DOHH2 (cell line): ENCODE measurements at regions not wholly inside any gene's neighbourhood (a gene's known extent, or its start where the extent isn't known, plus 50 kb on each side); places are given as distances from the start of the nearest gene placed in this dataset.

Experiments used
- H3F3A ChIP-seq: fragments of 200-600 bp; sonication (generic), shearing (Covaris generic); 2 replicates; pipeline ENCODE4 v1.6.0; 2016; ENCODE audit warnings: antibody characterized with exemption, mild to moderate bottlenecking; ENCODE audit not compliant: control insufficient read depth, insufficient read depth
- H3K27ac ChIP-seq: fragments of 200-600 bp; sonication (generic); 2 replicates; pipeline ENCODE4 v1.5.1; 2014; ENCODE audit warnings: low read depth, mild to moderate bottlenecking, low read length, moderate library complexity
- H3K27me3 ChIP-seq: fragments of 200-600 bp; sonication (generic); 2 replicates; pipeline ENCODE4 v1.6.1; 2014; ENCODE audit warnings: mild to moderate bottlenecking, low read length, mixed read lengths; ENCODE audit not compliant: control insufficient read depth
- H3K36me3 ChIP-seq: fragments of 200-600 bp; sonication (generic); 2 replicates; pipeline ENCODE4 v1.6.1; 2014; ENCODE audit warnings: mild to moderate bottlenecking, low read length, moderate library complexity, mixed read lengths; ENCODE audit not compliant: control insufficient read depth
- H3K4me1 ChIP-seq: fragments of 200-600 bp; sonication (generic); 2 replicates; pipeline ENCODE4 v1.6.1; 2014; ENCODE audit warnings: mild to moderate bottlenecking, low read length, mixed read lengths; ENCODE audit not compliant: control insufficient read depth
- H3K4me2 ChIP-seq: fragments of 200-600 bp; sonication (generic); 2 replicates; pipeline ENCODE4 v1.6.0; 2014; ENCODE audit warnings: mild to moderate bottlenecking, low read length, moderate library complexity
- H3K4me3 ChIP-seq: fragments of 200-600 bp; sonication (generic); 2 replicates; pipeline ENCODE4 v1.5.1; 2014; ENCODE audit warnings: mild to moderate bottlenecking, low read length, mixed read lengths
- H3K79me2 ChIP-seq: fragments of 200-600 bp; sonication (generic); 2 replicates; pipeline ENCODE4 v1.6.1; 2014; ENCODE audit warnings: mild to moderate bottlenecking, low read length, mixed read lengths; ENCODE audit not compliant: control insufficient read depth
- H3K9me2 ChIP-seq: fragments of 200-600 bp; sonication (generic); replicated peaks from 2 replicates; pipeline ENCODE4 v1.6.1; 2014; ENCODE audit warnings: mild to moderate bottlenecking, low read length, mixed read lengths; ENCODE audit not compliant: control insufficient read depth
- H3K9me3 ChIP-seq: fragments of 200-600 bp; sonication (generic); 2 replicates; pipeline ENCODE4 v1.6.1; 2014; ENCODE audit warnings: antibody characterized with exemption, low read length, mixed read lengths; ENCODE audit not compliant: control insufficient read depth, insufficient read depth
- H4K20me1 ChIP-seq: fragments of 200-600 bp; sonication (generic); 2 replicates; pipeline ENCODE4 v1.6.0; 2014; ENCODE audit warnings: low read depth, mild to moderate bottlenecking, antibody characterized with exemption, low read length, moderate library complexity; ENCODE audit not compliant: control insufficient read depth, insufficient read depth
- EZH2phosphoT487 ChIP-seq: fragments of 200-600 bp; sonication (generic); IDR thresholded peaks from 2 replicates; pipeline ENCODE4 v1.6.1; 2017; ENCODE audit warnings: borderline replicate concordance, mild to moderate bottlenecking, antibody characterized with exemption, low read length, moderate library complexity, mixed read lengths
- TF ChIP-seq, protein P1 (sequence below): fragments of 200-600 bp; sonication (generic); IDR thresholded peaks from one replicate; pipeline ENCODE4 v1.5.1; 2014; ENCODE audit warnings: antibody characterized with exemption, mild to moderate bottlenecking, low read depth, low read length; ENCODE audit not compliant: poor library complexity, severe bottlenecking

DNA sequence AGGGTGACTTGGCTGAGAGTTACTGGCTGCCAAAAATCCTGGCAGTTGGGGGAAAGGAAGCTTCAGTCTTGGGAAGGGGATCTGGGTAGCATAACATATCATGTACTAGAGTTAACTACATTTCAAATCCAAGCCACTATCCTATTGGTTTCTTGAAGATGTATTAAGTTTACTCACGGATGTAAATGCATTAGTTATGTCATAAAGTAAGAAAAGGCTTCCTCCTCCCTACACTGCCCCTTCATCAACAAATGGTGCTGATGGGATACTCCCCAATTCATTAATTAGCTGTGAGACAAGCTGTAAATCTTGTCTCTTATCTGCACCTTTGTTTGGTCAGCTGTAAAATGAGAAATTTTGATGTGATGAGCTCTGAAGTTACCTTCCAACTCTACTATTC, 150.1 kb upstream of the SOX5 start:
- TF ChIP-seq, protein P1, sequence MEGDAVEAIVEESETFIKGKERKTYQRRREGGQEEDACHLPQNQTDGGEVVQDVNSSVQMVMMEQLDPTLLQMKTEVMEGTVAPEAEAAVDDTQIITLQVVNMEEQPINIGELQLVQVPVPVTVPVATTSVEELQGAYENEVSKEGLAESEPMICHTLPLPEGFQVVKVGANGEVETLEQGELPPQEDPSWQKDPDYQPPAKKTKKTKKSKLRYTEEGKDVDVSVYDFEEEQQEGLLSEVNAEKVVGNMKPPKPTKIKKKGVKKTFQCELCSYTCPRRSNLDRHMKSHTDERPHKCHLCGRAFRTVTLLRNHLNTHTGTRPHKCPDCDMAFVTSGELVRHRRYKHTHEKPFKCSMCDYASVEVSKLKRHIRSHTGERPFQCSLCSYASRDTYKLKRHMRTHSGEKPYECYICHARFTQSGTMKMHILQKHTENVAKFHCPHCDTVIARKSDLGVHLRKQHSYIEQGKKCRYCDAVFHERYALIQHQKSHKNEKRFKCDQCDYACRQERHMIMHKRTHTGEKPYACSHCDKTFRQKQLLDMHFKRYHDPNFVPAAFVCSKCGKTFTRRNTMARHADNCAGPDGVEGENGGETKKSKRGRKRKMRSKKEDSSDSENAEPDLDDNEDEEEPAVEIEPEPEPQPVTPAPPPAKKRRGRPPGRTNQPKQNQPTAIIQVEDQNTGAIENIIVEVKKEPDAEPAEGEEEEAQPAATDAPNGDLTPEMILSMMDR: no peak
- TF ChIP-seq EZH2phosphoT487: no peak
- no peaks in the 10 kb centered on the region for H3K79me2 ChIP-seq
- no peaks in the 10 kb centered on the region for H3K9me3 ChIP-seq
- H3K4me2 ChIP-seq: no peak overlapping the region
- H3K36me3 ChIP-seq: no peaks in the 10 kb centered on the region
- H3K27ac ChIP-seq: no peak overlapping the region
- no peaks in the 10 kb centered on the region for H3K9me2 ChIP-seq
- H3K4me1 ChIP-seq: no peaks in the 10 kb centered on the region
- no peaks in the 10 kb centered on the region for H4K20me1 ChIP-seq
- H3F3A ChIP-seq: no peaks in the 10 kb centered on the region
- H3K27me3 ChIP-seq: peaks cover 7% of the 10 kb centered on the region; the same call in 1 of the 2 replicates
- H3K4me3 ChIP-seq: no peak overlapping the region

DNA sequence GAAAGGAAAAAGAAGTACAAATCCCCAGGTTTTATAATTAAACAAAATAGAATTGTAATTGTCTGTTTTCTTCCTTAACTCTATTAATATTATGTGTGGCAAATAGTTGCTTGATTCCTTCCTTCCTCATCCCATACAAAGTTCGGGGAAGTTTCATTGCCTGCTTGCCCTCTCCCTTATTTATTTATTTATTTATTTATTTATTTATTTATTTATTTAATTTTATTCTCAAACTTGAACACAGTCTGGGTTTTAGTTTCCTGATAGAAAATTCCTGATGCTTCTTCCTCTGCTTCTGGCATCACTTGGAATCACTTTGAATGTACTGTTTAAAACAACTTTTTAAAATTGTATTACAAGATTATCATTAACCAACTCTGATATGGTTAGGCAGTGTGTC, 145.8 kb upstream of the SOX5 start:
- no peak for TF ChIP-seq EZH2phosphoT487
- TF ChIP-seq, protein P1: no peak
- no peak overlapping the region for H3K4me3 ChIP-seq
- no peak overlapping the region for H3K27ac ChIP-seq
- no peaks in the 10 kb centered on the region for H3K79me2 ChIP-seq
- H4K20me1 ChIP-seq: no peaks in the 10 kb centered on the region
- no peaks in the 10 kb centered on the region for H3K4me1 ChIP-seq
- H3K9me3 ChIP-seq: no peaks in the 10 kb centered on the region
- H3K27me3 ChIP-seq: peaks cover 7% of the 10 kb centered on the region; the same call in 1 of the 2 replicates
- no peaks in the 10 kb centered on the region for H3F3A ChIP-seq
- no peaks in the 10 kb centered on the region for H3K36me3 ChIP-seq
- no peak overlapping the region for H3K4me2 ChIP-seq
- no peaks in the 10 kb centered on the region for H3K9me2 ChIP-seq

GRCh38 chr12:24089510-24089890, 140.0 kb upstream of the SOX5 start:
- H3K4me3 ChIP-seq: no peak overlapping the region
- H3K4me1 ChIP-seq: no peaks in the 10 kb centered on the region
- H3K4me2 ChIP-seq: no peak overlapping the region
- no peaks in the 10 kb centered on the region for H4K20me1 ChIP-seq
- H3K9me3 ChIP-seq: no peaks in the 10 kb centered on the region
- H3K27ac ChIP-seq: no peak overlapping the region
- no peaks in the 10 kb centered on the region for H3K36me3 ChIP-seq
- no peaks in the 10 kb centered on the region for H3K27me3 ChIP-seq
- TF ChIP-seq, protein P1: no peak
- no peak for TF ChIP-seq EZH2phosphoT487
- no peaks in the 10 kb centered on the region for H3K79me2 ChIP-seq
- no peaks in the 10 kb centered on the region for H3F3A ChIP-seq
- no peaks in the 10 kb centered on the region for H3K9me2 ChIP-seq
